AG20443 (cell line): ENCODE measurements at regions not wholly inside any gene's neighbourhood (a gene's known extent, or its start where the extent isn't known, plus 50 kb on each side); places are given as distances from the start of the nearest gene placed in this dataset.

Experiments used
- DNase-seq: peaks from one replicate; pipeline ENCODE4 v3.0.0; 2012; ENCODE audit warnings: low spot score, mixed read lengths

GRCh38 chr3:35946854-35947515 lies 307.7 kb downstream of the ARPP21 start:
- no peak for DNase-seq

GRCh38 chr3:35950021-35950420 lies 310.7 kb downstream of the ARPP21 start:
- DNase-seq: no peak

GRCh38 chr3:35954413-35954812 lies 315.1 kb downstream of the ARPP21 start:
- no peak for DNase-seq

DNA sequence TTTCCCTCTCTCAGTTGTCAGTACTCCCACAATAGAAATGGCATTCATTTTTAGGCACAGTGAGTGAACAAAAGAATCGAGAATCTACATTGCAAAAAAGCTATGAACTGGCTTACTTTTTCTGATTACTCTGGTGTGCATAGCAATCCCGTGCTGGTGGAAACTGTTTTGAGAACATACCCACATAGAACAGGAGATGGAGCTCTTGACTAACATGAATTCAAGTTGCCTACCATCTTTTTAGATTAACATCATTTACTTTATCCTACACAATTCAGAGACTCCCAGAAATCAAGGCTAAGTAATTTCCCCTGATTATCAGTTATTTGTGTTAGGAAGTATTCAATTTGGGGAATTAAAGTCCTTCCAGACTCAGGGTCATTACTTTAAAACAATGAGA lies 326.6 kb downstream of the ARPP21 start:
- DNase-seq: peak; percentile 53

- DNase-seq: no peak
Observed at GRCh38 chr3:35966629-35967464, 327.5 kb downstream of the ARPP21 start.

GRCh38 chr3:35968043-35968622 lies 328.8 kb downstream of the ARPP21 start:
- no peak for DNase-seq

GRCh38 chr3:35969406-35969805 lies 330.1 kb downstream of the ARPP21 start:
- DNase-seq: no peak

- DNase-seq: no peak
Observed at GRCh38 chr3:35970793-35971192, 331.5 kb downstream of the ARPP21 start.

GRCh38 chr3:35971686-35972085 lies 332.4 kb downstream of the ARPP21 start:
- DNase-seq: no peak

DNA sequence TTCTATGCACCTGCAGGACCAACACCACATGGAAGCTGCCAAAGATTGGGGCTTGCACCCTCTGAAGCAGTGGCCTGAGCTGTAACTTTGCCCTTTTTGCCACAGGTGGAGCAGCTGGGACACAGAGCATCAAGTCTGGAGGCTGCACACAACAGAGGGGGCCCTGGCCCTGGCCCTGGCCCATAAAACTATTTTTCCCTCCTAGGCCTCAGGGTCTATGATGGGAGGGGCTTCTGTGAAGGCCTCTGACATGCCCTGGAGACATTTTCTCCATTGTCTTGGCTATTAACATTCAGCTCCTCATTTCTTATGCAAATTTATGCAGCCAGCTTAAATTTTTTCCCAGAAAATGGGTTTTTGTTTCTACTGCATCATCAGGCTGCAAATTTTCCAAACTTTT lies 335.5 kb downstream of the ARPP21 start:
- DNase-seq: no peak

DNA sequence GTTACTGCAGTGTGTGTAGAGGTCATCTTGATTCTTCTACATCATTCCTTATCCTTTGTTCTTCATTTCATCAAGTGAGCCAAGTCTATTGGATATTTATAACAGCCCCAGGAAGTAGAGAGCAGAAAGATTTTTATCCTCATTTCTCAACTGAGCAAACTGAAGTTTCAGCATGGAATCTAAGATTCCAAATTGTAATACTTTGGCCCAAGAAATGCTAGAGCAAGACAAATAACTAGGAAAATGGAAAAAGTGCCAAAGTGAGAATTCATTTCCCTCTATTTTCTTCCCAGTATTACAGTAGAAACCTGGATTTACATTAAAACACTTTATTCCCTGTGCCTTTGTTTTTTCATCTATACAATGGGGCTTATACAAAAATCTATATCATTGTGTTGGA lies 346.8 kb downstream of the ARPP21 start:
- DNase-seq: no peak

- DNase-seq: no peak
Observed at GRCh38 chr3:35987386-35987785, 348.1 kb downstream of the ARPP21 start.

- DNase-seq: no peak
Observed at GRCh38 chr3:35992041-35992440, 352.7 kb downstream of the ARPP21 start.

GRCh38 chr3:36011791-36012190 lies 368.5 kb upstream of the STAC start:
- no peak for DNase-seq

- no peak for DNase-seq
Observed at GRCh38 chr3:36013425-36013824, 366.9 kb upstream of the STAC start.

DNA sequence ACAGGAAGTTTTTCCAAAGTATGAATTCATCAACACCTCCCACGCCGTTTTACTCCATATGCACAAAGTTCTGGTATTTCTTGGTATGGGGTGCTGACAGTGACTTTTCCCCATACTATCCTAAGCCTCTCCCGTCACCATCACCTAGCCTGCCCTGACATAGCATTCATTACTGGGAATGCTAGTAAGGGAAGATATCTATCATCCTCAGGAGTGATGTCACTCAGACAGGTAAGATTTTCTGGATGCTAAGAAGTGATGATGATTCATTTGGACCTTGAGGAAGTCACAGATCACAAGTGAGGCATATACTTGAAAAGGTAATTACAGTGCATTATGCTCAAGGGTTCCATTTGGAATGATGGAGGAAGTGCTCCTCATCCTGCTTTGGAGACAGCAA lies 355.1 kb upstream of the STAC start:
- no peak for DNase-seq

GRCh38 chr3:36032180-36033047 lies 347.9 kb upstream of the STAC start:
- DNase-seq: no peak

DNA sequence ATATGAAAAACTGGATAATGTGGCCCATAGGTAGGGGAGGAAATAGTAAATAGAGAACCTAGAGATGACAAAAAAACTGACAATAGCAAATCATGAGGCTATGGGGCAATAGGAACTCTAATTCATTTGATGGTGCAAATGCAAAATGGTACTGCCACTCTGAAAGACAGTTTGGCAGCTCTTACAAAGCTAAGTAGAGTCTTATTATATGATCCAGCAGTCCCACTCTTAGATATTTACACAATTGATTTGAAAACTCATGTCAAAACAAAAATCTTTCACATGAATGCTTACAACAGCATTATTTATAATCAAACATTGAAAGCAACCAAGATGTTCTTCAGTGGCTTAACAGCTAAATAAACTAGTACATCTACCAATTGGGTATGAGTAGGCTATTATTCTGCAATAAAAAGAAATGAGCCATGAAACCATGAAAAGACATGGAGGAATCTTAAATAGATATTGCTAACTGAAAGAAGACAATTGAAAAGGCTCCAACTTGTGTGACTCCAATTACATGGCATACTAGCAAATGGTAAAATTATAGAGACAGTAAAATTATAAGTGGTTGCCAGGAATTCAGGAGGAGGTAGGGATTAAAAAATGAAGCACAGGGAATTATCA lies 321.8 kb upstream of the STAC start:
- DNase-seq: no peak

DNA sequence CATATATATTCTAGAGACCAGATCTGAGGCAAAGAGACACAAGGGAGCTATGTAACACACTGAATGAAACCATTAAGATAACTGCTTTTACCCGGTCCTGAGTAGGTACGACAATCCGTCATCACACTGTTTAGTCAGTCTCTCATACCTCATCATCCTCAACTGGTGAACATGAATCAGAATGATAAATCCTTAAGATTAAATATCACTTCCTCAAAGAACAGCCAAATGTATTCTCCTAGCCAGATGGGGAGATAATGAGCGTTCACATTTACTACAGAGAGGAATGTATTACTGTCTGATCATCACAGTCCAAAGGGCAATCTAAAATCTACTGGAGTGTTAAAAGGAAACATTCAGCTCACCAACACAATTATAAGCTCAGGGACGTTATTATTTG lies 319.4 kb upstream of the STAC start:
- no peak for DNase-seq

GRCh38 chr3:36063992-36064391 lies 316.3 kb upstream of the STAC start:
- DNase-seq: no peak

DNA sequence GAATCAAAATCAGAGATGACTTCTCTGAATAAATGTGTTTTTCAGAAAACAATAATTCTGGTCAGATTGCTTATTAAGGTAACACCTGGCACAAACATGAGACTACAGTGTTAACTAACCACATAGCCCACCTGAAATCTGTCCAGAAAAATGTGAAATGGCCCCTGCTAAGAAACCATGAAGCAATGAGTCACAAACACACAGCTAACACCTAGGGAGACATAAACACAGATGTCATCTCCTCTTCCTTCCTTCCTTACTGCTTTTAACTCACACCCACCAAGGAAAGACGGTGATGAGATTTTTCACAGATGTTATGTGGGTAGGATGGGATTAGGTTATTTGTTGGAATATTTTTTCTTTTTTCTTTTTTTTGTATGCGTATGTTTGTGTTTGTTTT lies 315.0 kb upstream of the STAC start:
- no peak for DNase-seq

GRCh38 chr3:36075491-36075890 lies 304.8 kb upstream of the STAC start:
- DNase-seq: peak; percentile 16
